ENCODE measurements at regions not wholly inside any gene's neighbourhood (a gene's known extent, or its start where the extent isn't known, plus 50 kb on each side); places are given as distances from the start of the nearest gene placed in this dataset.
"Not testable (repeated sequence)": the region's sequence is repeated elsewhere in the genome, so short reads cannot be mapped to it uniquely, and the experiment has no call there.

GRCh38 chr18:60021556-60021955 lies 121.8 kb downstream of the PMAIP1 start:
- no peak for DNase-seq (ENCODE audit: low spot score in 2 of 2)
- Histone ChIP-seq H3K27ac (no peak overlapping the region), H3K4me3 (no peak overlapping the region), H3K36me3 (no peaks in the 10 kb centered on the region), H3K4me1 (no peaks in the 10 kb centered on the region), H3K9me3 (no peaks in the 10 kb centered on the region), H3K27me3 (no peaks in the 10 kb centered on the region)
- TF ChIP-seq CTCF (IDR thresholded peaks at IDR 0.05) (no peak), EP300 (IDR thresholded peaks at IDR 0.05) (no peak), POLR2AphosphoS5 (IDR thresholded peaks at IDR 0.05) (no peak), POLR2A (IDR thresholded peaks at IDR 0.05) (no peak)

GRCh38 chr18:60020107-60020925 lies 120.5 kb downstream of the PMAIP1 start:
- no peak for DNase-seq (ENCODE audit: low spot score in 2 of 2)
- no peaks in the 10 kb centered on the region for H3K4me1 ChIP-seq
- no peaks in the 10 kb centered on the region for H3K36me3 ChIP-seq
- no peak for TF ChIP-seq POLR2AphosphoS5 (IDR thresholded peaks at IDR 0.05)
- TF ChIP-seq POLR2A (IDR thresholded peaks at IDR 0.05), result no peak
- no peak for TF ChIP-seq CTCF (IDR thresholded peaks at IDR 0.05)
- TF ChIP-seq EP300 (IDR thresholded peaks at IDR 0.05), result no peak
- no peak overlapping the region for H3K27ac ChIP-seq
- no peaks in the 10 kb centered on the region for H3K9me3 ChIP-seq
- no peak overlapping the region for H3K4me3 ChIP-seq
- H3K27me3 ChIP-seq, result no peaks in the 10 kb centered on the region
- WGBS, result 91% methylated on average over 7 of the region's 7 CpGs

- Histone ChIP-seq H3K27me3 (no peaks in the 10 kb centered on the region), H3K27ac (no peak overlapping the region), H3K4me1 (no peaks in the 10 kb centered on the region), H3K4me3 (no peak overlapping the region), H3K9me3 (no peaks in the 10 kb centered on the region), H3K36me3 (no peaks in the 10 kb centered on the region)
- 84% methylated on average over 4 of the region's 4 CpGs for WGBS
- TF ChIP-seq POLR2A (IDR thresholded peaks at IDR 0.05) (no peak), POLR2AphosphoS5 (IDR thresholded peaks at IDR 0.05) (no peak), EP300 (IDR thresholded peaks at IDR 0.05) (no peak)
- no peak for DNase-seq (ENCODE audit: low spot score in 2 of 2)
Observed at GRCh38 chr18:60019463-60019840, 119.7 kb downstream of the PMAIP1 start.

- Histone ChIP-seq H3K27me3 (no peaks in the 10 kb centered on the region), H3K36me3 (no peaks in the 10 kb centered on the region), H3K27ac (no peak overlapping the region), H3K4me1 (no peaks in the 10 kb centered on the region), H3K9me3 (no peaks in the 10 kb centered on the region), H3K4me3 (no peak overlapping the region)
- TF ChIP-seq POLR2AphosphoS5 (IDR thresholded peaks at IDR 0.05) (no peak), EP300 (IDR thresholded peaks at IDR 0.05) (no peak), CTCF (IDR thresholded peaks at IDR 0.05) (no peak), POLR2A (IDR thresholded peaks at IDR 0.05) (no peak)
- 19% methylated on average over 3 of the region's 3 CpGs for WGBS
- DNase-seq (ENCODE audit: low spot score in 2 of 2), result no peak
Observed at GRCh38 chr18:60018618-60019462, 119.0 kb downstream of the PMAIP1 start.

GRCh38 chr18:60018134-60018533 lies 118.3 kb downstream of the PMAIP1 start:
- not testable (repeated sequence) for H3K4me3 ChIP-seq; H3K36me3 ChIP-seq; H3K9me3 ChIP-seq; H3K27me3 ChIP-seq; DNase-seq (ENCODE audit: low spot score in 2 of 2); H3K27ac ChIP-seq; H3K4me1 ChIP-seq
- WGBS, result 100% methylated on average over 2 of the region's 3 CpGs

- no peak overlapping the region for H3K27ac ChIP-seq
- no peaks in the 10 kb centered on the region for H3K27me3 ChIP-seq
- no peaks in the 10 kb centered on the region for H3K9me3 ChIP-seq
- 96% methylated on average over 21 of the region's 22 CpGs for WGBS
- H3K4me3 ChIP-seq, result no peak overlapping the region
- TF ChIP-seq EP300 (IDR thresholded peaks at IDR 0.05) (no peak), CTCF (IDR thresholded peaks at IDR 0.05) (no peak), POLR2A (IDR thresholded peaks at IDR 0.05) (no peak), POLR2AphosphoS5 (IDR thresholded peaks at IDR 0.05) (no peak)
- H3K36me3 ChIP-seq, result no peaks in the 10 kb centered on the region
- no peaks in the 10 kb centered on the region for H3K4me1 ChIP-seq
- no peak for DNase-seq (ENCODE audit: low spot score in 2 of 2)
Observed at GRCh38 chr18:60017371-60017770, 117.6 kb downstream of the PMAIP1 start.

- H3K27ac ChIP-seq; H3K36me3 ChIP-seq; H3K9me3 ChIP-seq; DNase-seq (ENCODE audit: low spot score in 2 of 2); H3K27me3 ChIP-seq; H3K4me3 ChIP-seq; H3K4me1 ChIP-seq: not testable (repeated sequence)
Observed at GRCh38 chr18:60015826-60016225, 116.0 kb downstream of the PMAIP1 start.

- H3K4me1 ChIP-seq; H3K4me3 ChIP-seq; H3K9me3 ChIP-seq; H3K36me3 ChIP-seq; DNase-seq (ENCODE audit: low spot score in 2 of 2); H3K27me3 ChIP-seq; H3K27ac ChIP-seq: not testable (repeated sequence)
- WGBS, result 89% methylated on average over 9 of the region's 9 CpGs
Observed at GRCh38 chr18:60013148-60013547, 113.4 kb downstream of the PMAIP1 start.

Data from suprapubic skin (tissue), 4 donors.